Fibroblast of lung (primary cell): ENCODE measurements at regions not wholly inside any gene's neighbourhood (a gene's known extent, or its start where the extent isn't known, plus 50 kb on each side); places are given as distances from the start of the nearest gene placed in this dataset.

Experiments
- DNase-seq, 2 donors: peaks; one replicate each; pipeline versions ENCODE4 v3.0.0 to v3.0.0-alpha.2; 2010; ENCODE audit warnings: low read depth in 2 of 2
- H2AFZ ChIP-seq: 2 replicates; pipeline ENCODE4 v1.5.1; 2012; ENCODE audit warnings: low read length, control low read depth, inconsistent platforms
- H3K27ac ChIP-seq: 2 replicates; pipeline ENCODE4 v1.5.1; 2011; ENCODE audit warnings: low read length, control low read depth; ENCODE audit not compliant: insufficient read depth
- H3K27me3 ChIP-seq: 2 replicates; pipeline ENCODE4 v1.5.1; 2011; ENCODE audit warnings: mild to moderate bottlenecking, low read length; ENCODE audit not compliant: control insufficient read depth, insufficient read depth
- H3K36me3 ChIP-seq: 2 replicates; pipeline ENCODE4 v1.5.1; 2011; ENCODE audit warnings: low read length; ENCODE audit not compliant: control insufficient read depth, insufficient read depth
- H3K4me1 ChIP-seq: 2 replicates; pipeline ENCODE4 v1.5.1; 2011; ENCODE audit warnings: low read length; ENCODE audit not compliant: control insufficient read depth, insufficient read depth; ENCODE audit errors: extremely low read depth
- H3K4me2 ChIP-seq: 2 replicates; pipeline ENCODE4 v1.5.1; 2011; ENCODE audit warnings: low read length, control low read depth; ENCODE audit not compliant: insufficient read depth; ENCODE audit errors: extremely low read depth
- H3K4me3 ChIP-seq, 4 experiments: fragments of 200-600 bp in 1 of 4; sonication (generic) in 1 of 4; replicated peaks in 1 of 4; 2 replicates each; pipeline ENCODE4 v1.5.1; 2011 to 2016; ENCODE audit warnings: low read length in 4 of 4, low read depth in 3 of 4, mild to moderate bottlenecking in 3 of 4, control low read depth in 2 of 4, inconsistent platforms in 1 of 4, mixed read lengths in 1 of 4; ENCODE audit not compliant: insufficient read depth in 1 of 4; ENCODE audit errors: control extremely low read depth in 1 of 4
- H3K79me2 ChIP-seq: 2 replicates; pipeline ENCODE4 v1.5.1; 2012; ENCODE audit warnings: mild to moderate bottlenecking, low read length, inconsistent platforms; ENCODE audit not compliant: control insufficient read depth, insufficient read depth
- H3K9ac ChIP-seq: 2 replicates; pipeline ENCODE4 v1.5.1; 2011; ENCODE audit warnings: mild to moderate bottlenecking, low read length, control low read depth; ENCODE audit not compliant: insufficient read depth
- H3K9me3 ChIP-seq: 2 replicates; pipeline ENCODE4 v1.5.1; 2012; ENCODE audit warnings: low read depth, low read length; ENCODE audit not compliant: control insufficient read depth, insufficient read depth
- H4K20me1 ChIP-seq: 2 replicates; pipeline ENCODE4 v1.5.1; 2011; ENCODE audit warnings: low read length; ENCODE audit not compliant: control insufficient read depth, insufficient read depth; ENCODE audit errors: extremely low read depth
- EZH2 ChIP-seq: IDR thresholded peaks from 2 replicates; pipeline ENCODE4 v1.5.1; 2012; ENCODE audit warnings: low read length, control low read depth, mild to moderate bottlenecking; ENCODE audit errors: missing control alignments
- TF ChIP-seq, protein P1 (sequence below), 2 donors: IDR thresholded peaks in 1 of 2; conservative IDR thresholded peaks in 1 of 2; 1 replicate in 1 of 2; 2 replicates in 1 of 2; pipeline ENCODE4 v1.5.1; 2011 to 2012; ENCODE audit warnings: low read length in 2 of 2, control low read depth in 1 of 2, inconsistent platforms in 1 of 2, low read depth in 1 of 2, mild to moderate bottlenecking in 1 of 2

DNA sequence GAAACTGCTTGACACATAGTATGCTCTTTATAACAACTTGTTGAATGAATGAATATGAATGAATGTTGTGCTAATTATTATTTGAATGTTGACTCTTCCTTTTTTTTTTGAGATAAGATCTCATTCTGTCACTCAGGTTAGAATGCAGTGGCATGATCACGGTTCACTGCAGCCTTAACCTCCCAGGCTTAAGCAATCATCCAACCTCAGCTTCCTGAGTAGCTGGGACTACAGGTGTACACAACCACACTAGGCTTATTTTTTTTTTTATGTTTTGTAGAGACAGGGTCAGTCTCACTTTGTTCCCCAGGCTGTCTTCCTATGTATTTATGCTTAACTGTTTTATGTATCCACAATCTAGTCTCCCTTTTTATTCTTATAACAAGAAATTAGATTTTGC is 114.7 kb upstream of the WDFY3 start:
- H4K20me1 ChIP-seq, result no peaks in the 10 kb centered on the region
- DNase-seq, result no peak
- H2AFZ ChIP-seq, result no peak overlapping the region
- no peaks in the 10 kb centered on the region for H3K36me3 ChIP-seq
- H3K9me3 ChIP-seq, result no peaks in the 10 kb centered on the region
- no peak overlapping the region for H3K27ac ChIP-seq
- H3K4me2 ChIP-seq, result no peak overlapping the region
- no peaks in the 10 kb centered on the region for H3K79me2 ChIP-seq
- no peaks in the 10 kb centered on the region for H3K4me1 ChIP-seq
- TF ChIP-seq, protein P1, sequence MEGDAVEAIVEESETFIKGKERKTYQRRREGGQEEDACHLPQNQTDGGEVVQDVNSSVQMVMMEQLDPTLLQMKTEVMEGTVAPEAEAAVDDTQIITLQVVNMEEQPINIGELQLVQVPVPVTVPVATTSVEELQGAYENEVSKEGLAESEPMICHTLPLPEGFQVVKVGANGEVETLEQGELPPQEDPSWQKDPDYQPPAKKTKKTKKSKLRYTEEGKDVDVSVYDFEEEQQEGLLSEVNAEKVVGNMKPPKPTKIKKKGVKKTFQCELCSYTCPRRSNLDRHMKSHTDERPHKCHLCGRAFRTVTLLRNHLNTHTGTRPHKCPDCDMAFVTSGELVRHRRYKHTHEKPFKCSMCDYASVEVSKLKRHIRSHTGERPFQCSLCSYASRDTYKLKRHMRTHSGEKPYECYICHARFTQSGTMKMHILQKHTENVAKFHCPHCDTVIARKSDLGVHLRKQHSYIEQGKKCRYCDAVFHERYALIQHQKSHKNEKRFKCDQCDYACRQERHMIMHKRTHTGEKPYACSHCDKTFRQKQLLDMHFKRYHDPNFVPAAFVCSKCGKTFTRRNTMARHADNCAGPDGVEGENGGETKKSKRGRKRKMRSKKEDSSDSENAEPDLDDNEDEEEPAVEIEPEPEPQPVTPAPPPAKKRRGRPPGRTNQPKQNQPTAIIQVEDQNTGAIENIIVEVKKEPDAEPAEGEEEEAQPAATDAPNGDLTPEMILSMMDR (conservative IDR thresholded peaks at IDR 0.05 in 1 of 2, IDR thresholded peaks at IDR 0.05 in 1 of 2; ENCODE audit: low read depth in 1 of 2, low read length in 2 of 2), result no peak
- no peak for TF ChIP-seq EZH2
- no peaks in the 10 kb centered on the region for H3K27me3 ChIP-seq
- H3K4me3 ChIP-seq, result no peak overlapping the region
- H3K9ac ChIP-seq, result no peak overlapping the region

DNA sequence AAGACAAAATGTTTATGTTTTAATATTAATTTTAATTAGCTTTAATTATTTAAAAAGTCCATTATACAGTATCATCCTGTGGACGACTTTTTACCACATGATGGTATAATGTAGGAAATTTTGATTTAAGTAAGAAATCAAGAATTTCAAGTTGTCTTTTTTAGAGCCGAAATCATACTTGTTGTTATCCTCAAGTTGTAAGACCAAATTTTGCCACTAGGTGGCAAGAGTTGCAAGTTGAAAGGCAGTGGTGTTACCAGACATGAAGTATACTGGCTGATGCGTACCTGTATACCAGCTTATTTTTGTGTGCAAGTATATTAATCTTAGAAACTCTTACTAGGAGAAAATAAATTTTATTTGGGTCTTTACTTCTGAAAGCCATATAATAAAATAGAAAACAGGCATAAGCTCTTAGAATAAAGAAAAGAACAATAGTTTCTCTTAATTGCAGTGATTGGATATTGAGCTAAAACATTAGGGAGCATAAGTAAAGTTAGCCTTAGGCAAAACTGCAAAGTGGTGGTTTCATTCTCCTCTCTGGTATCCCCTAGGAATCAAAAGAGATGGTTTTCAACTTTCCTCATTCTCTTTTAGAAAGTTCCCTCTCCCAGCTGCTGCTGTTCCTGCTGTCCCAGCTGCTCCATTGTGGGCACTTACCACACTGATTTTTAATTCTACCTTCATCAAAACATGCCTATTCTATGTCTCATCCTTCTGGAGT is 118.0 kb upstream of the WDFY3 start:
- Histone ChIP-seq H4K20me1 (no peaks in the 10 kb centered on the region), H3K4me2 (peak overlapping the region; percentile 15), H3K79me2 (no peaks in the 10 kb centered on the region), H3K36me3 (no peaks in the 10 kb centered on the region), H2AFZ (no peak overlapping the region), H3K9ac (no peak overlapping the region), H3K9me3 (no peaks in the 10 kb centered on the region), H3K27me3 (no peaks in the 10 kb centered on the region), H3K27ac (no peak overlapping the region), H3K4me3 (no peak overlapping the region), H3K4me1 (no peaks in the 10 kb centered on the region)
- peak; percentile 61 to 83 for DNase-seq
- TF ChIP-seq, protein P1 (conservative IDR thresholded peaks at IDR 0.05 in 1 of 2, IDR thresholded peaks at IDR 0.05 in 1 of 2; ENCODE audit: low read depth in 1 of 2, low read length in 2 of 2), result peak; percentile 79 to 80
- TF ChIP-seq EZH2, result no peak

DNA sequence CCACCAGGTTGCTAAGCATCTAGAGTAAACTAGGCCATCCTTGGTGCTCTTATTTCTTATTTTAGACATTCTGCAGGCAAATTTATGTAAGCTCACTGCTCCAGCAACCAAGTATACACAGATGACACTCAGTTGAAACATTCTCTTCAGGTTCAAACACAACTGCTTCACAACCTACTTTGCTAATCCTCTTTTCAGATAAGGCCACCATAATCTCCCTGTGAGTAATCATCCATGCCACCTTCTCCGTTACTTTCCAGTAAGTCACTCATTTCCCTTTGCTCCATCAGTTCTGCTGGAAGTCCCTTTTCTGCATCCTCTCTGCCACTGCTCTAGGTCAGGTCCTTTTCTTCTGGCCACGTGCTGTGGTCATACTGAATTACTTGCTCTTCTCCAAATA is 120.2 kb upstream of the WDFY3 start:
- H3K4me1 ChIP-seq, result no peaks in the 10 kb centered on the region
- no peak overlapping the region for H3K9ac ChIP-seq
- no peak overlapping the region for H2AFZ ChIP-seq
- H3K4me3 ChIP-seq, result no peak overlapping the region
- no peak overlapping the region for H3K4me2 ChIP-seq
- H3K9me3 ChIP-seq, result no peaks in the 10 kb centered on the region
- no peak for DNase-seq
- TF ChIP-seq, protein P1 (conservative IDR thresholded peaks at IDR 0.05 in 1 of 2, IDR thresholded peaks at IDR 0.05 in 1 of 2; ENCODE audit: low read depth in 1 of 2, low read length in 2 of 2), result no peak
- TF ChIP-seq EZH2, result no peak
- H3K79me2 ChIP-seq, result no peaks in the 10 kb centered on the region
- H3K27me3 ChIP-seq, result no peaks in the 10 kb centered on the region
- no peak overlapping the region for H3K27ac ChIP-seq
- no peaks in the 10 kb centered on the region for H4K20me1 ChIP-seq
- H3K36me3 ChIP-seq, result no peaks in the 10 kb centered on the region
